ENCODE measurements at regions not wholly inside any gene's neighbourhood (a gene's known extent, or its start where the extent isn't known, plus 50 kb on each side); places are given as distances from the start of the nearest gene placed in this dataset.

GRCh38 chr11:28879869-28880268 lies 771.7 kb downstream of the METTL15 start:
- intact Hi-C loops (cut with DNase I, micrococcal nuclease): no loop called here

GRCh38 chr11:28878025-28878424 lies 769.8 kb downstream of the METTL15 start:
- no peak for TF ChIP-seq CTCF (IDR thresholded peaks at IDR 0.05)
- POLR2A ChIA-PET: no interaction called here

More at GRCh38 chr11:28879869-28880268, 771.7 kb downstream of the METTL15 start:
- Mint-ChIP-seq H3K27ac (no peak overlapping the region), H3K4me3 (no peak overlapping the region), H3K4me1 (ENCODE audit: low read depth) (no peaks in the 10 kb centered on the region), H3K36me3 (ENCODE audit: low read depth) (no peaks in the 10 kb centered on the region), H3K27me3 (no peaks in the 10 kb centered on the region), H3K9me3 (peaks cover 2% of the 10 kb centered on the region)
- H3K4me1 ChIP-seq (ENCODE audit: insufficient read depth, low read length): no peaks in the 10 kb centered on the region
- ChIA-PET POLR2A (no interaction called here), CTCF (no interaction called here)
- no peak overlapping the region for H3K27ac ChIP-seq (ENCODE audit: low read depth in 1 of 2, low read length in 2 of 2)
- ATAC-seq (ENCODE audit: poor library complexity) (no peak), DNase-seq (no peak)
- TF ChIP-seq CTCF (IDR thresholded peaks at IDR 0.05): no peak
- no peaks in the 10 kb centered on the region for H3K9me3 ChIP-seq (ENCODE audit: control insufficient read depth in 1 of 2, insufficient read depth in 1 of 2, low read length in 2 of 2)
- no peak overlapping the region for H3K4me3 ChIP-seq (ENCODE audit: low read length)
- H3K27me3 ChIP-seq (ENCODE audit: control insufficient read depth in 1 of 2, insufficient read depth in 2 of 2, low read length in 2 of 2): no peaks in the 10 kb centered on the region
- H3K36me3 ChIP-seq (ENCODE audit: insufficient read depth, low read length): no peaks in the 10 kb centered on the region

GRCh38 chr11:28877340-28877739 lies 769.2 kb downstream of the METTL15 start:
- H3K27ac Mint-ChIP-seq: no peak overlapping the region
- no peak for TF ChIP-seq CTCF (IDR thresholded peaks at IDR 0.05)
- Histone ChIP-seq H3K27ac (ENCODE audit: low read depth in 1 of 2, low read length in 2 of 2) (no peak overlapping the region), H3K27me3 (ENCODE audit: control insufficient read depth in 1 of 2, insufficient read depth in 2 of 2, low read length in 2 of 2) (no peaks in the 10 kb centered on the region), H3K4me1 (ENCODE audit: insufficient read depth, low read length) (no peaks in the 10 kb centered on the region), H3K36me3 (ENCODE audit: insufficient read depth, low read length) (no peaks in the 10 kb centered on the region), H3K4me3 (ENCODE audit: low read length) (no peak overlapping the region), H3K9me3 (ENCODE audit: control insufficient read depth in 1 of 2, insufficient read depth in 1 of 2, low read length in 2 of 2) (no peaks in the 10 kb centered on the region)
- peaks cover 2% of the 10 kb centered on the region for H3K9me3 Mint-ChIP-seq
- no peak overlapping the region for H3K4me3 Mint-ChIP-seq
- no peaks in the 10 kb centered on the region for H3K27me3 Mint-ChIP-seq
- H3K36me3 Mint-ChIP-seq (ENCODE audit: low read depth): no peaks in the 10 kb centered on the region
- ATAC-seq (ENCODE audit: poor library complexity) (no peak), DNase-seq (no peak)
- CTCF ChIA-PET: no interaction called here
- intact Hi-C loops (cut with DNase I, micrococcal nuclease): no loop called here
- no peaks in the 10 kb centered on the region for H3K4me1 Mint-ChIP-seq (ENCODE audit: low read depth)
- POLR2A ChIA-PET: no interaction called here

More at GRCh38 chr11:28878025-28878424, 769.8 kb downstream of the METTL15 start:
- Histone ChIP-seq H3K27me3 (ENCODE audit: control insufficient read depth in 1 of 2, insufficient read depth in 2 of 2, low read length in 2 of 2) (no peaks in the 10 kb centered on the region), H3K4me1 (ENCODE audit: insufficient read depth, low read length) (no peaks in the 10 kb centered on the region), H3K9me3 (ENCODE audit: control insufficient read depth in 1 of 2, insufficient read depth in 1 of 2, low read length in 2 of 2) (no peaks in the 10 kb centered on the region), H3K27ac (ENCODE audit: low read depth in 1 of 2, low read length in 2 of 2) (no peak overlapping the region), H3K36me3 (ENCODE audit: insufficient read depth, low read length) (no peaks in the 10 kb centered on the region), H3K4me3 (ENCODE audit: low read length) (no peak overlapping the region)
- H3K9me3 Mint-ChIP-seq: peaks cover 2% of the 10 kb centered on the region
- CTCF ChIA-PET: no interaction called here
- no peak overlapping the region for H3K4me3 Mint-ChIP-seq
- intact Hi-C loops (cut with DNase I, micrococcal nuclease): no loop called here
- no peak for ATAC-seq (ENCODE audit: poor library complexity)
- DNase-seq: no peak
- no peaks in the 10 kb centered on the region for H3K27me3 Mint-ChIP-seq
- H3K4me1 Mint-ChIP-seq (ENCODE audit: low read depth): no peaks in the 10 kb centered on the region
- no peak overlapping the region for H3K27ac Mint-ChIP-seq
- no peaks in the 10 kb centered on the region for H3K36me3 Mint-ChIP-seq (ENCODE audit: low read depth)

Data from CD4-positive, alpha-beta T cell (primary cell).